PC-9 (cell line): ENCODE measurements at regions not wholly inside any gene's neighbourhood (a gene's known extent, or its start where the extent isn't known, plus 50 kb on each side); places are given as distances from the start of the nearest gene placed in this dataset.

Source experiments
- EZH2 ChIP-seq: fragments of 200-600 bp; sonication (generic); IDR thresholded peaks from 2 replicates; pipeline ENCODE4 v1.8.0; 2017; ENCODE audit warnings: antibody characterized with exemption, low read depth
- TF ChIP-seq, protein P1 (sequence below): fragments of 200-600 bp; sonication (generic); conservative IDR thresholded peaks from 2 replicates; pipeline ENCODE4 v1.6.1; 2017; ENCODE audit warnings: mixed run types, antibody characterized with exemption, mild to moderate bottlenecking, moderate library complexity

DNA sequence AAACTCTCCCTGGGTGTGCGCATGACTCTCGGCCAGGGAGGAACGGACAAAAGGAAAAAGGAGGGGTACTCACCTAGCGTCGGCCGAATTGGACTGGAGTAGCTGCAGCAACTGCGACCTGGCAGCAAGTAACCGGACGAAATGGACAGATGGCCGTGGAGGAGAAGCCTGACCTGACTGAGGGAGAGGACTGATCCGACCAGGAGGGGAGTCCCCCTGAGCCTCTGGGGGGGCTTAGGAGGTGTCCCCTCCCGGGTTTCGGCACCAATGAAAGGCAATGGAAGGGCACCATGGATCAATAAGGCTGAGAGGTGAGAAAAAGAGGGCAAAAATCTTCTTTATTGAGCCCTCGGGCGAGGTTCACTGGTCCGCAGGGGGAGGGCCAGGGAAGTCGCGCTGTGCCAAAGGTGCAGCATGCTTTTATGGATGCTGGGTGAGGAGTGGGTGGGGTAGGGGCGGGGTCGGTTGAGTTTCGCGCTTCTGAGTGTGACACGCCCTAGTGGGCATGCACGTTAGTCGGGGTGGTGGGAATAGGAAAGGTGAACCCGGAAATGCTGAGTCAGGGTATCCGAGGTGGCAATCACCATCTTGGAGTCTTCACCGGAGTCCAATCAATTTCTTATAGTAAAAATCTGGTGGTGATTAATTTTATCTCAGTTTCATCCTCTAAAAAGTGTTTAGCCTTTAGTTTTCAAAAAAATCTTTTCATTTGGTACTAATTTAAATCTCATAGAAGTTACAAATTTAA, 638.5 kb upstream of the DPP6 start:
- TF ChIP-seq, protein P1, sequence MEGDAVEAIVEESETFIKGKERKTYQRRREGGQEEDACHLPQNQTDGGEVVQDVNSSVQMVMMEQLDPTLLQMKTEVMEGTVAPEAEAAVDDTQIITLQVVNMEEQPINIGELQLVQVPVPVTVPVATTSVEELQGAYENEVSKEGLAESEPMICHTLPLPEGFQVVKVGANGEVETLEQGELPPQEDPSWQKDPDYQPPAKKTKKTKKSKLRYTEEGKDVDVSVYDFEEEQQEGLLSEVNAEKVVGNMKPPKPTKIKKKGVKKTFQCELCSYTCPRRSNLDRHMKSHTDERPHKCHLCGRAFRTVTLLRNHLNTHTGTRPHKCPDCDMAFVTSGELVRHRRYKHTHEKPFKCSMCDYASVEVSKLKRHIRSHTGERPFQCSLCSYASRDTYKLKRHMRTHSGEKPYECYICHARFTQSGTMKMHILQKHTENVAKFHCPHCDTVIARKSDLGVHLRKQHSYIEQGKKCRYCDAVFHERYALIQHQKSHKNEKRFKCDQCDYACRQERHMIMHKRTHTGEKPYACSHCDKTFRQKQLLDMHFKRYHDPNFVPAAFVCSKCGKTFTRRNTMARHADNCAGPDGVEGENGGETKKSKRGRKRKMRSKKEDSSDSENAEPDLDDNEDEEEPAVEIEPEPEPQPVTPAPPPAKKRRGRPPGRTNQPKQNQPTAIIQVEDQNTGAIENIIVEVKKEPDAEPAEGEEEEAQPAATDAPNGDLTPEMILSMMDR: no peak
- no peak for TF ChIP-seq EZH2
